OCI-LY3 (cell line): ENCODE measurements at regions not wholly inside any gene's neighbourhood (a gene's known extent, or its start where the extent isn't known, plus 50 kb on each side); places are given as distances from the start of the nearest gene placed in this dataset.

Source experiments
- H2AFZ ChIP-seq: fragments of 200-600, 300-600 bp; shearing (Covaris generic); 2 replicates; pipeline ENCODE4 v1.6.0; 2014; ENCODE audit warnings: antibody characterized with exemption, low read depth, low read length
- H3K27ac ChIP-seq: fragments of 200-600, 300-600 bp; sonication (generic); 2 replicates; pipeline ENCODE4 v1.5.1; 2014; ENCODE audit warnings: mild to moderate bottlenecking, low read length, moderate library complexity, mixed read lengths
- H3K27me3 ChIP-seq: fragments of 200-600, 300-600 bp; sonication (generic); 2 replicates; pipeline ENCODE4 v1.6.1; 2014; ENCODE audit warnings: low read depth, low read length, mixed read lengths
- H3K36me3 ChIP-seq: fragments of 200-600, 300-600 bp; sonication (generic); replicated peaks from 2 replicates; pipeline ENCODE3; 2014; ENCODE audit warnings: low read depth, low read length, mixed read lengths
- H3K4me1 ChIP-seq: fragments of 300-600, 200-600 bp; sonication (generic); 2 replicates; pipeline ENCODE4 v1.6.1; 2014; ENCODE audit warnings: low read length, mixed read lengths
- H3K4me2 ChIP-seq: fragments of 200-600, 300-600 bp; sonication (generic); 2 replicates; pipeline ENCODE4 v1.6.1; 2014; ENCODE audit warnings: low read length, mixed read lengths
- H3K4me3 ChIP-seq: fragments of 300-600, 200-600 bp; sonication (generic); 2 replicates; pipeline ENCODE4 v1.5.1; 2014; ENCODE audit warnings: antibody characterized with exemption, mild to moderate bottlenecking, low read length, moderate library complexity
- H3K79me2 ChIP-seq: fragments of 300-600, 200-600 bp; shearing (Covaris generic); 2 replicates; pipeline ENCODE4 v1.6.1; 2014; ENCODE audit warnings: mild to moderate bottlenecking, low read length, mixed read lengths
- H3K9ac ChIP-seq: fragments of 300-600, 200-600 bp; shearing (Covaris generic); 2 replicates; pipeline ENCODE4 v1.6.0; 2014; ENCODE audit warnings: mild to moderate bottlenecking, low read length, moderate library complexity
- H3K9me3 ChIP-seq: fragments of 200-600, 300-600 bp; shearing (Covaris generic); 2 replicates; pipeline ENCODE4 v1.6.1; 2014; ENCODE audit warnings: low read length, mixed read lengths; ENCODE audit not compliant: insufficient read depth
- H4K20me1 ChIP-seq: fragments of 200-600, 300-600 bp; sonication (generic); 2 replicates; pipeline ENCODE4 v1.6.1; 2016; ENCODE audit warnings: low read length, mixed read lengths; ENCODE audit not compliant: insufficient read depth
- EZH2phosphoT487 ChIP-seq: fragments of 200-600 bp; shearing (Covaris generic); IDR thresholded peaks from 2 replicates; pipeline ENCODE4 v1.6.1; 2018; ENCODE audit warnings: antibody characterized with exemption, mixed run types, low read depth
- TF ChIP-seq, protein P1 (sequence below): fragments of 200-600, 300-600 bp; sonication (generic); IDR thresholded peaks from 2 replicates; pipeline ENCODE4 v1.5.1; 2014; ENCODE audit warnings: antibody characterized with exemption, low read length, low read depth

DNA sequence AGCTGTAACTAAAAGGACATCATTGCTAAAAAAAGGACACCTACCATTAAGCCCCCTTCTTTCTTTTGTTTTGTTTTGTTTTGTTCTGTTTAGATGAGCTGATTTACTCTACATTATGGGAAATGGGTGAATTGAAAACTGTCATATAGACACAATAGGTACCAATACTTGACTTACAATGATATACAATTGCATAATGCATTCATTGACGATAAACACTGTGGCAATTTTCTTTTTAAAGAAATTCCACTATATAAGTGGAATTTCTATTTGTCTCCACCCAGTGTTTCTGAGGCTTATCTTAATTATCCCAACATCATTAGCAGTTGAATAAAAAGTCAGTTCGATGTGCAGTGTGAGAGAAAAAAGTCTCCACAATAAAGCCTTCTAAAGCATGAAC, 282.1 kb downstream of the BCL2 start:
- Histone ChIP-seq H2AFZ (no peak overlapping the region), H3K4me2 (no peak overlapping the region), H3K27ac (no peak overlapping the region), H3K79me2 (no peaks in the 10 kb centered on the region), H3K9ac (no peak overlapping the region), H3K4me3 (no peak overlapping the region), H3K36me3 (peaks cover 7% of the 10 kb centered on the region), H3K9me3 (peaks cover 7% of the 10 kb centered on the region; the same call in 1 of the 2 replicates), H4K20me1 (no peaks in the 10 kb centered on the region), H3K4me1 (peaks cover 26% of the 10 kb centered on the region), H3K27me3 (no peaks in the 10 kb centered on the region)
- TF ChIP-seq, protein P1, sequence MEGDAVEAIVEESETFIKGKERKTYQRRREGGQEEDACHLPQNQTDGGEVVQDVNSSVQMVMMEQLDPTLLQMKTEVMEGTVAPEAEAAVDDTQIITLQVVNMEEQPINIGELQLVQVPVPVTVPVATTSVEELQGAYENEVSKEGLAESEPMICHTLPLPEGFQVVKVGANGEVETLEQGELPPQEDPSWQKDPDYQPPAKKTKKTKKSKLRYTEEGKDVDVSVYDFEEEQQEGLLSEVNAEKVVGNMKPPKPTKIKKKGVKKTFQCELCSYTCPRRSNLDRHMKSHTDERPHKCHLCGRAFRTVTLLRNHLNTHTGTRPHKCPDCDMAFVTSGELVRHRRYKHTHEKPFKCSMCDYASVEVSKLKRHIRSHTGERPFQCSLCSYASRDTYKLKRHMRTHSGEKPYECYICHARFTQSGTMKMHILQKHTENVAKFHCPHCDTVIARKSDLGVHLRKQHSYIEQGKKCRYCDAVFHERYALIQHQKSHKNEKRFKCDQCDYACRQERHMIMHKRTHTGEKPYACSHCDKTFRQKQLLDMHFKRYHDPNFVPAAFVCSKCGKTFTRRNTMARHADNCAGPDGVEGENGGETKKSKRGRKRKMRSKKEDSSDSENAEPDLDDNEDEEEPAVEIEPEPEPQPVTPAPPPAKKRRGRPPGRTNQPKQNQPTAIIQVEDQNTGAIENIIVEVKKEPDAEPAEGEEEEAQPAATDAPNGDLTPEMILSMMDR: no peak
- TF ChIP-seq EZH2phosphoT487: no peak

DNA sequence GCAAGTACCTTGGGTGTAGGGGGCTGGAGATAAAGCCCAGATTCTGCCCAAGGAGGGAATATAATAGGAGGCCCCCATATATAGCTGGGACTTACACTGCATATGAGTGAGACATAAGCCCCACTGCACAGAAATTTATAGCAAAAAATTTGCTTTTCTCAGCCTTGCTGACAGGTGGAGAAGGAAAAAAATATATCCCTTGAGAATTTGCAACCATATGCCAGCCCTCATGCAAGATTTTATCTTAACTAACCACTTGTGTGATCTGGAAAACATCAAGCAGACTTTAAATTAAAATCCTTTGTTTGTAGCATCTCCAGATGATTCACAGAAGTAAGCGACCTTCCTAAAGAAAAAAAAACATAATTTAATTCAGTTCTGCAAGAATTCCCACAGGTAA, 288.2 kb downstream of the BCL2 start:
- no peaks in the 10 kb centered on the region for H4K20me1 ChIP-seq
- H3K4me3 ChIP-seq: no peak overlapping the region
- H3K4me1 ChIP-seq: no peaks in the 10 kb centered on the region
- H3K27ac ChIP-seq: no peak overlapping the region
- H3K4me2 ChIP-seq: no peak overlapping the region
- peaks cover 7% of the 10 kb centered on the region for H3K27me3 ChIP-seq
- no peak overlapping the region for H3K9ac ChIP-seq
- H2AFZ ChIP-seq: no peak overlapping the region
- H3K36me3 ChIP-seq: no peaks in the 10 kb centered on the region
- no peak for TF ChIP-seq EZH2phosphoT487
- TF ChIP-seq, protein P1: no peak
- H3K79me2 ChIP-seq: no peaks in the 10 kb centered on the region
- 0 out of 2 replicates have a peak, but pooled peaks cover 4% of the 10 kb centered on the region for H3K9me3 ChIP-seq
